ENCODE measurements at regions not wholly inside any gene's neighbourhood (a gene's known extent, or its start where the extent isn't known, plus 50 kb on each side); places are given as distances from the start of the nearest gene placed in this dataset.

- H3K27me3 ChIP-seq (ENCODE audit: insufficient read depth, low read length, poor library complexity, severe bottlenecking): no peaks in the 10 kb centered on the region
- H3K79me2 ChIP-seq (ENCODE audit: insufficient read depth, low read length): no peaks in the 10 kb centered on the region
- H3F3A ChIP-seq (ENCODE audit: low read depth): no peaks in the 10 kb centered on the region
- no peaks in the 10 kb centered on the region for H4K20me1 ChIP-seq (ENCODE audit: insufficient read depth, low read length, poor library complexity, severe bottlenecking)
- no peak for TF ChIP-seq EZH2phosphoT487 (IDR thresholded peaks at IDR 0.05; ENCODE audit: borderline replicate concordance)
- no peak for TF ChIP-seq CTCF (conservative IDR thresholded peaks at IDR 0.05; ENCODE audit: low read length)
- H3K9ac ChIP-seq (ENCODE audit: low read depth, low read length, poor library complexity, severe bottlenecking): no peak overlapping the region
- H3K4me2 ChIP-seq (ENCODE audit: low read depth, low read length, poor library complexity, severe bottlenecking): no peak overlapping the region
- no peaks in the 10 kb centered on the region for H3K36me3 ChIP-seq (ENCODE audit: insufficient read depth, low read length)
- no peaks in the 10 kb centered on the region for H3K4me1 ChIP-seq (ENCODE audit: insufficient read depth, low read length, poor library complexity, severe bottlenecking)
- no peaks in the 10 kb centered on the region for H3K9me3 ChIP-seq (ENCODE audit: insufficient read depth, low read depth, low read length)
- no peak overlapping the region for H2AFZ ChIP-seq (ENCODE audit: low read length)
- no peaks in the 10 kb centered on the region for H3K9me2 ChIP-seq (replicated peaks; ENCODE audit: low read depth, low read length)
- no peak overlapping the region for H3K4me3 ChIP-seq (ENCODE audit: low read length, poor library complexity, severe bottlenecking)
Measured at GRCh38 chr20:51856432-51856831, 54.1 kb upstream of the SALL4 start.

GRCh38 chr20:51854921-51855320 lies 52.6 kb upstream of the SALL4 start:
- no peak overlapping the region for H2AFZ ChIP-seq (ENCODE audit: low read length)

More at GRCh38 chr20:51854921-51855320, 52.6 kb upstream of the SALL4 start:
- no peaks in the 10 kb centered on the region for H3K79me2 ChIP-seq (ENCODE audit: insufficient read depth, low read length)
- no peaks in the 10 kb centered on the region for H3K4me1 ChIP-seq (ENCODE audit: insufficient read depth, low read length, poor library complexity, severe bottlenecking)
- no peaks in the 10 kb centered on the region for H3K9me2 ChIP-seq (replicated peaks; ENCODE audit: low read depth, low read length)
- H3K27me3 ChIP-seq (ENCODE audit: insufficient read depth, low read length, poor library complexity, severe bottlenecking): no peaks in the 10 kb centered on the region
- no peaks in the 10 kb centered on the region for H3K36me3 ChIP-seq (ENCODE audit: insufficient read depth, low read length)
- no peak overlapping the region for H3K4me3 ChIP-seq (ENCODE audit: low read length, poor library complexity, severe bottlenecking)
- H3F3A ChIP-seq (ENCODE audit: low read depth): no peaks in the 10 kb centered on the region
- H3K9ac ChIP-seq (ENCODE audit: low read depth, low read length, poor library complexity, severe bottlenecking): no peak overlapping the region
- TF ChIP-seq EZH2phosphoT487 (IDR thresholded peaks at IDR 0.05; ENCODE audit: borderline replicate concordance): no peak
- TF ChIP-seq CTCF (conservative IDR thresholded peaks at IDR 0.05; ENCODE audit: low read length): no peak
- no peak overlapping the region for H3K4me2 ChIP-seq (ENCODE audit: low read depth, low read length, poor library complexity, severe bottlenecking)
- H4K20me1 ChIP-seq (ENCODE audit: insufficient read depth, low read length, poor library complexity, severe bottlenecking): no peaks in the 10 kb centered on the region
- no peaks in the 10 kb centered on the region for H3K9me3 ChIP-seq (ENCODE audit: insufficient read depth, low read depth, low read length)
